MM.1S (cell line): ENCODE measurements at regions not wholly inside any gene's neighbourhood (a gene's known extent, or its start where the extent isn't known, plus 50 kb on each side); places are given as distances from the start of the nearest gene placed in this dataset.
"Not testable (repeated sequence)": the region's sequence is repeated elsewhere in the genome, so short reads cannot be mapped to it uniquely, and the experiment has no call there.

Experiments
- EZH2 ChIP-seq: fragments of 300-600 bp; sonication (generic); optimal IDR thresholded peaks from 2 replicates; pipeline ENCODE3; 2017; ENCODE audit warnings: low read depth, mild to moderate bottlenecking, antibody characterized with exemption, low read length, mixed read lengths
- EZH2phosphoT487 ChIP-seq: fragments of 300-600 bp; sonication (generic); IDR thresholded peaks from 2 replicates; pipeline ENCODE4 v1.6.1; 2018; ENCODE audit warnings: antibody characterized with exemption, low read length
- TF ChIP-seq, protein P1 (sequence below): fragments of 300-600 bp; sonication (generic); IDR thresholded peaks from 2 replicates; pipeline ENCODE4 v1.5.1; 2016; ENCODE audit warnings: antibody characterized with exemption, low read length, mixed read lengths

DNA sequence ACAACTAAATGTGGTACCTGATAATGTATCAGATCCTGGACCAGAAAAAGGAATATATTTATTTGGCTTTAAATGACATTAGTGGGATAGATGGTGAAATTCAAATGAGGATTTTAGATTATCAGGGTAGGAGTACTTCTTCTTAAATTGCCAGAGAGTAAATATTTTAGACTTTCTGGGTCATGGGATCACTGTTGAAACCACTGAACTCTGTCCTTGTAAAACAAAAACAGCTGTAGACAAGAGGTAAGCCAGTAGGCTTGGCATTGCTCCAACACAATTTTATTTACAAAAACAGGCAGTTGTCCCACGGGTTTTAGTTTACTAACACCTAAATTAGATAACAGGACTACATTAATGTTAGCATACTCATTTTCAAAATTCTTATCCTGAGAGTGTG lies 190.8 kb downstream of the SPIN4 start:
- not testable (repeated sequence) for TF ChIP-seq EZH2, EZH2phosphoT487
- TF ChIP-seq, protein P1, sequence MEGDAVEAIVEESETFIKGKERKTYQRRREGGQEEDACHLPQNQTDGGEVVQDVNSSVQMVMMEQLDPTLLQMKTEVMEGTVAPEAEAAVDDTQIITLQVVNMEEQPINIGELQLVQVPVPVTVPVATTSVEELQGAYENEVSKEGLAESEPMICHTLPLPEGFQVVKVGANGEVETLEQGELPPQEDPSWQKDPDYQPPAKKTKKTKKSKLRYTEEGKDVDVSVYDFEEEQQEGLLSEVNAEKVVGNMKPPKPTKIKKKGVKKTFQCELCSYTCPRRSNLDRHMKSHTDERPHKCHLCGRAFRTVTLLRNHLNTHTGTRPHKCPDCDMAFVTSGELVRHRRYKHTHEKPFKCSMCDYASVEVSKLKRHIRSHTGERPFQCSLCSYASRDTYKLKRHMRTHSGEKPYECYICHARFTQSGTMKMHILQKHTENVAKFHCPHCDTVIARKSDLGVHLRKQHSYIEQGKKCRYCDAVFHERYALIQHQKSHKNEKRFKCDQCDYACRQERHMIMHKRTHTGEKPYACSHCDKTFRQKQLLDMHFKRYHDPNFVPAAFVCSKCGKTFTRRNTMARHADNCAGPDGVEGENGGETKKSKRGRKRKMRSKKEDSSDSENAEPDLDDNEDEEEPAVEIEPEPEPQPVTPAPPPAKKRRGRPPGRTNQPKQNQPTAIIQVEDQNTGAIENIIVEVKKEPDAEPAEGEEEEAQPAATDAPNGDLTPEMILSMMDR, result not testable (repeated sequence)
